Activated T-cell treated with anti-CD3 and anti-CD28 coated beads, Interleukin-2, amount 50 U/mL, for 24 hours (primary cell): ENCODE measurements at regions not wholly inside any gene's neighbourhood (a gene's known extent, or its start where the extent isn't known, plus 50 kb on each side); places are given as distances from the start of the nearest gene placed in this dataset.
"Not testable (repeated sequence)": the region's sequence is repeated elsewhere in the genome, so short reads cannot be mapped to it uniquely, and the experiment has no call there.

ENCODE experiments used
- DNase-seq: peaks from one replicate; pipeline ENCODE4 v3.0.0-alpha.2; 2020
- H3K27ac Mint-ChIP-seq: 2 replicates; pipeline ENCODE4 v1.8.0; 2020; ENCODE audit warnings: mild to moderate bottlenecking, mixed read lengths
- H3K27me3 Mint-ChIP-seq: 2 replicates; pipeline ENCODE4 v1.8.0; 2020; ENCODE audit warnings: mixed read lengths
- H3K36me3 Mint-ChIP-seq: 2 replicates; pipeline ENCODE4 v1.8.0; 2020; ENCODE audit warnings: low read depth, mixed read lengths
- H3K4me1 Mint-ChIP-seq: 2 replicates; pipeline ENCODE4 v1.8.0; 2020; ENCODE audit warnings: low read depth, mixed read lengths
- H3K4me3 Mint-ChIP-seq: 2 replicates; pipeline ENCODE4 v1.8.0; 2020; ENCODE audit warnings: mild to moderate bottlenecking, moderate library complexity, mixed read lengths
- H3K9me3 Mint-ChIP-seq: 2 replicates; pipeline ENCODE4 v1.8.0; 2020; ENCODE audit warnings: mixed read lengths

- H3K27me3 Mint-ChIP-seq = no peaks in the 10 kb centered on the region
- H3K27ac Mint-ChIP-seq = no peak overlapping the region
- H3K36me3 Mint-ChIP-seq = no peaks in the 10 kb centered on the region
- no peaks in the 10 kb centered on the region for H3K4me1 Mint-ChIP-seq
- no peak for DNase-seq
- H3K4me3 Mint-ChIP-seq = no peak overlapping the region
- peaks cover 19% of the 10 kb centered on the region for H3K9me3 Mint-ChIP-seq
These were observed 166.8 kb upstream of the TBX3 start for GRCh38 chr12:114850661-114851275.

DNA sequence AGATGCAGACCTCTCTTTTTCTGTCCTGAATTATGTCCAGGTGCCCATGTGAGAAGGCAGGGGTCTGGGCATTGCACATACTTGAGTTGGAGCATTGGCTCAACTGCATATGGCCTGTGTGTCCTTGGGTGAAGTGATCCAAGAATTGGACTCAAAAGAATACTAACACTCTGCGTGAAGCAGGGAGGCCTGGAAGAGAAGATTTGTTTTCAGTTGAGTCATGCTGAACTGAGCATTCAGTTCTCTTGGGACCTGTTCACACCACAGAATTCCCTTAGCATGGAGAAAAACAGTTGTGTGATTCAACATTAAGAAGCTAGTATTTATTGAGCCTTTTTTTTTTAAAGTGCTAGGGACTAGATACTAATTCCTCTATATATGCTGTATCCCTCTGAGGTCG lies 164.7 kb upstream of the TBX3 start:
- no peaks in the 10 kb centered on the region for H3K36me3 Mint-ChIP-seq
- H3K4me1 Mint-ChIP-seq = no peaks in the 10 kb centered on the region
- DNase-seq = no peak
- peaks cover 10% of the 10 kb centered on the region for H3K9me3 Mint-ChIP-seq
- no peaks in the 10 kb centered on the region for H3K27me3 Mint-ChIP-seq
- H3K27ac Mint-ChIP-seq = no peak overlapping the region
- no peak overlapping the region for H3K4me3 Mint-ChIP-seq

GRCh38 chr12:114847441-114848035 lies 163.6 kb upstream of the TBX3 start:
- Mint-ChIP-seq H3K27ac (no peak overlapping the region), H3K4me1 (no peaks in the 10 kb centered on the region), H3K9me3 (peaks cover 6% of the 10 kb centered on the region), H3K27me3 (no peaks in the 10 kb centered on the region), H3K36me3 (no peaks in the 10 kb centered on the region), H3K4me3 (no peak overlapping the region)
- no peak for DNase-seq

GRCh38 chr12:114846771-114847170 lies 162.8 kb upstream of the TBX3 start:
- H3K27me3 Mint-ChIP-seq = no peaks in the 10 kb centered on the region
- no peak overlapping the region for H3K4me3 Mint-ChIP-seq
- no peaks in the 10 kb centered on the region for H3K36me3 Mint-ChIP-seq
- peaks cover 2% of the 10 kb centered on the region for H3K9me3 Mint-ChIP-seq
- no peak for DNase-seq
- H3K4me1 Mint-ChIP-seq = no peaks in the 10 kb centered on the region
- no peak overlapping the region for H3K27ac Mint-ChIP-seq

GRCh38 chr12:114841557-114842251 lies 157.7 kb upstream of the TBX3 start:
- Mint-ChIP-seq H3K9me3 (peaks cover 3% of the 10 kb centered on the region), H3K4me1 (no peaks in the 10 kb centered on the region), H3K36me3 (no peaks in the 10 kb centered on the region), H3K27ac (no peak overlapping the region), H3K4me3 (no peak overlapping the region), H3K27me3 (no peaks in the 10 kb centered on the region)
- no peak for DNase-seq

GRCh38 chr12:114838480-114838879 lies 154.5 kb upstream of the TBX3 start:
- no peaks in the 10 kb centered on the region for H3K36me3 Mint-ChIP-seq
- no peak overlapping the region for H3K4me3 Mint-ChIP-seq
- H3K27me3 Mint-ChIP-seq = no peaks in the 10 kb centered on the region
- no peaks in the 10 kb centered on the region for H3K4me1 Mint-ChIP-seq
- H3K9me3 Mint-ChIP-seq = peaks cover 3% of the 10 kb centered on the region
- H3K27ac Mint-ChIP-seq = no peak overlapping the region
- no peak for DNase-seq

- Mint-ChIP-seq H3K9me3 (peaks cover 3% of the 10 kb centered on the region), H3K27ac (no peak overlapping the region), H3K27me3 (no peaks in the 10 kb centered on the region), H3K36me3 (no peaks in the 10 kb centered on the region), H3K4me1 (no peaks in the 10 kb centered on the region), H3K4me3 (no peak overlapping the region)
- DNase-seq = no peak
These were observed 152.6 kb upstream of the TBX3 start for GRCh38 chr12:114836609-114837008.

DNA sequence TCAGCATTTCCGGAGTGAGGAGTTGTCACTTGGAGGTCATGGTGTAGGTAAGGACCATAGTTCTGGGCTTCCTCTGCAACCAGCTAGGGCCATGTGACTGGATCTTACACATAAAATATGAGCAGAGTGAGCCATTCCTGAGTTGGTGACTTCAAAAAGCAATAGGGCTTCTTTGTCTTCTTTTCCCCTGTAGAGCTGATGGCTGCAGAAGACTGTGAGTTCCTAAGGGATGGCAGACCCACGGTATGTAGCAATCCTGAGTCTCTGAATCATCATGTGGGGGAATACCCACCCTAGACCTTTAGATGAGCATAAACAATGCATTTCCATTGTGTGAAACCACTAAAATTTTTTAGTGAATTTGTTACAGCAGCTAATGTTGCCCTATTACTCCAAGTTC lies 151.1 kb upstream of the TBX3 start:
- no peaks in the 10 kb centered on the region for H3K4me1 Mint-ChIP-seq
- DNase-seq = no peak
- no peak overlapping the region for H3K4me3 Mint-ChIP-seq
- peaks cover 3% of the 10 kb centered on the region for H3K9me3 Mint-ChIP-seq
- H3K36me3 Mint-ChIP-seq = no peaks in the 10 kb centered on the region
- H3K27me3 Mint-ChIP-seq = no peaks in the 10 kb centered on the region
- no peak overlapping the region for H3K27ac Mint-ChIP-seq

DNA sequence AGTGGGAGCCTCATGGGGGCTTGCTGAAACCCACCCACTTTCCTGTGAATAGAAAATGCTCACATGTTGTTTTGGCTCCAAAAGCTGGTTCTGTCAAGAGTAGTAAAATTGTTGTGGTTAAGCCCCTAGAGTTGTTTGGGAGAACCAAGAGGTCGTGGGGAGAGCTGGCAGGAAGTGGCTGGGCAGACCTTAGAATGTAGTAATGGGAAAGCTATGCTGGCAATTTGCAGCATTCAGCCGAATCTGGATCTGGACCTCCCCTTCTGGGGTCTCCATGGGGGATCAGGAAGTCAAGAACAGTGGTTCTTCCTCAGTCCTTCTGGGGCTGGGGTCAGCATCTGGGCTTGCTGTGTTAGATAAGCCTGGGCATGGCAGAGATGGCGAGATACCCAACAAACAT lies 150.6 kb upstream of the TBX3 start:
- no peaks in the 10 kb centered on the region for H3K36me3 Mint-ChIP-seq
- H3K4me3 Mint-ChIP-seq = no peak overlapping the region
- H3K9me3 Mint-ChIP-seq = peaks cover 3% of the 10 kb centered on the region
- H3K27me3 Mint-ChIP-seq = no peaks in the 10 kb centered on the region
- H3K4me1 Mint-ChIP-seq = no peaks in the 10 kb centered on the region
- no peak overlapping the region for H3K27ac Mint-ChIP-seq
- DNase-seq = no peak

- H3K27me3 Mint-ChIP-seq = no peaks in the 10 kb centered on the region
- H3K4me1 Mint-ChIP-seq = no peaks in the 10 kb centered on the region
- H3K27ac Mint-ChIP-seq = no peak overlapping the region
- H3K4me3 Mint-ChIP-seq = no peak overlapping the region
- DNase-seq = no peak
- H3K36me3 Mint-ChIP-seq = no peaks in the 10 kb centered on the region
- H3K9me3 Mint-ChIP-seq = no peaks in the 10 kb centered on the region
These were observed 145.9 kb upstream of the TBX3 start for GRCh38 chr12:114829833-114830232.

DNA sequence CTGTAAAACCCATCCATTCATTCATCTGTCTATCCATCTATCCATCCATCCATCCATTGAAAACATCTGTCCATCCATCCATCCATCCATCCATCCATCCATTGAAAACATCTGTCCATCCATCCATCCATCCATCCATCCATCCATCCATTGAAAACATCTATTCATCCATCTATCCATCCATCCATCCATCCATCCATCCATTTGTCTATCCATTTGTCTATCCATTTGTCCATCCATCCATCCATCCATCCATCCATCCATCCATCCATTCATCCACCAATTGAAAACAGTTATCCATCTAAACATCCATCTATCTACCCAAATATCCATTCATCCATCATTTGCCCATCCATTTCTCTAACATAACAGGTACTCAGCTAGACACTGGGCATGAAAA lies 145.3 kb upstream of the TBX3 start:
- not testable (repeated sequence) for H3K9me3 Mint-ChIP-seq, H3K4me1 Mint-ChIP-seq, H3K4me3 Mint-ChIP-seq, H3K27me3 Mint-ChIP-seq, H3K27ac Mint-ChIP-seq, DNase-seq, H3K36me3 Mint-ChIP-seq

GRCh38 chr12:114827461-114827860 lies 143.5 kb upstream of the TBX3 start:
- Mint-ChIP-seq H3K27ac (no peak overlapping the region), H3K4me1 (no peaks in the 10 kb centered on the region), H3K36me3 (no peaks in the 10 kb centered on the region), H3K4me3 (no peak overlapping the region), H3K27me3 (no peaks in the 10 kb centered on the region), H3K9me3 (no peaks in the 10 kb centered on the region)
- DNase-seq = no peak

DNA sequence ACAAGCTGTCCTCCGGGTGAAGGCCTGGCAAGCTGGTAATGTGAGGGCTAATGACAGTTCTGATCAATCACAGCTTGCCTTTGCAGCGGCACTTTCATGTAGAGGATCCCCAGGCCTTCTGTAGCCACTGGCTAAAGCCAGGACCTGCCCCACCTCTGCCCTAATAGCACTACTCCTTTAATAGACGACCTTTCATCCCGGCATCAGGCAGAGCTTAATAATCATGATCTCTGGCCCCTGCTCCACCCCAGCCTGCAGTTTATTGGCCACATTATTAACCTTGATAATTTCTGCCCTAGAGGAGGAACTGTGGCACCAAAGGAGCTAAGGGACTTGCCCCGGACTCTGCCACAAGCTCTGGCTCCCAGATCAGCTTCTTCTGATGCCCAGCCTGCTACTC lies 142.3 kb upstream of the TBX3 start:
- DNase-seq = no peak
- Mint-ChIP-seq H3K4me3 (no peak overlapping the region), H3K27me3 (no peaks in the 10 kb centered on the region), H3K27ac (no peak overlapping the region), H3K36me3 (no peaks in the 10 kb centered on the region), H3K4me1 (no peaks in the 10 kb centered on the region), H3K9me3 (no peaks in the 10 kb centered on the region)

DNA sequence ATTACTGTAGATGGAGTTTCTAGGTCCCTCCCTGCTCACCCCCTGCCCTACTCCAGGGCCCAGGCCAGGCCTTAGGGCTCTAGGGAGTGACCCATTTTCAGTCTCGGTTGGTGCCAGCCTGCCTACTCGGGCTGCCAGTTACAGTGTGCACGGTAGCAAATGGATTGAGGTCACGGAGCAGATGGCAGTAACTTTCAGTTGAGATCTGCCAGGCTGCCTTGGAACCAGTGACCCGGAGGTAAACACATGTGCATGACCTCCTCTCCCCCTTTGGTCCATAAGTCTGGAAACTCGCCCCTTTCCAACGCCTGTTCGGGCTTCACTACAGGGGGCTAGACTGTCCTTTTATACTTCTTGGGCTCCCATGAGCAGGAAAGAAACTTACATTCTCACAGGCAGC lies 139.7 kb upstream of the TBX3 start:
- no peak for DNase-seq
- Mint-ChIP-seq H3K27me3 (no peaks in the 10 kb centered on the region), H3K27ac (no peak overlapping the region), H3K36me3 (no peaks in the 10 kb centered on the region), H3K4me1 (no peaks in the 10 kb centered on the region), H3K4me3 (no peak overlapping the region), H3K9me3 (peaks cover 2% of the 10 kb centered on the region)

GRCh38 chr12:114821570-114821969 lies 137.6 kb upstream of the TBX3 start:
- Mint-ChIP-seq H3K27me3 (no peaks in the 10 kb centered on the region), H3K4me3 (no peak overlapping the region), H3K9me3 (peaks cover 2% of the 10 kb centered on the region), H3K27ac (no peak overlapping the region), H3K4me1 (no peaks in the 10 kb centered on the region), H3K36me3 (no peaks in the 10 kb centered on the region)
- no peak for DNase-seq
